ENCODE measurements at regions not wholly inside any gene's neighbourhood (a gene's known extent, or its start where the extent isn't known, plus 50 kb on each side); places are given as distances from the start of the nearest gene placed in this dataset.

GRCh38 chr5:92808474-92808873 is 772.5 kb downstream of the NR2F1-AS1 start:
- Histone ChIP-seq H3K27me3 (ENCODE audit: insufficient read depth, low read length, poor library complexity, severe bottlenecking) (no peaks in the 10 kb centered on the region), H2AFZ (ENCODE audit: low read length) (no peak overlapping the region), H3K4me2 (ENCODE audit: low read depth, low read length, poor library complexity, severe bottlenecking) (no peak overlapping the region), H3K4me1 (ENCODE audit: insufficient read depth, low read length, poor library complexity, severe bottlenecking) (no peaks in the 10 kb centered on the region), H3K9ac (ENCODE audit: low read depth, low read length, poor library complexity, severe bottlenecking) (no peak overlapping the region), H3K4me3 (ENCODE audit: low read length, poor library complexity, severe bottlenecking) (no peak overlapping the region), H3K36me3 (ENCODE audit: insufficient read depth, low read length) (no peaks in the 10 kb centered on the region), H3K9me2 (replicated peaks; ENCODE audit: low read depth, low read length) (no peaks in the 10 kb centered on the region), H3F3A (ENCODE audit: low read depth) (no peaks in the 10 kb centered on the region), H3K9me3 (ENCODE audit: insufficient read depth, low read depth, low read length) (no peaks in the 10 kb centered on the region), H3K79me2 (ENCODE audit: insufficient read depth, low read length) (no peaks in the 10 kb centered on the region), H4K20me1 (ENCODE audit: insufficient read depth, low read length, poor library complexity, severe bottlenecking) (no peaks in the 10 kb centered on the region)
- no peak for TF ChIP-seq CTCF (conservative IDR thresholded peaks at IDR 0.05; ENCODE audit: low read length)
- TF ChIP-seq EZH2phosphoT487 (IDR thresholded peaks at IDR 0.05; ENCODE audit: borderline replicate concordance) = no peak

GRCh38 chr5:92807085-92807484 is 773.9 kb downstream of the NR2F1-AS1 start:
- TF ChIP-seq EZH2phosphoT487 (IDR thresholded peaks at IDR 0.05; ENCODE audit: borderline replicate concordance) = no peak
- no peak for TF ChIP-seq CTCF (conservative IDR thresholded peaks at IDR 0.05; ENCODE audit: low read length)
- Histone ChIP-seq H3K9me2 (replicated peaks; ENCODE audit: low read depth, low read length) (no peaks in the 10 kb centered on the region), H2AFZ (ENCODE audit: low read length) (no peak overlapping the region), H3K4me2 (ENCODE audit: low read depth, low read length, poor library complexity, severe bottlenecking) (no peak overlapping the region), H3K9ac (ENCODE audit: low read depth, low read length, poor library complexity, severe bottlenecking) (no peak overlapping the region), H3K79me2 (ENCODE audit: insufficient read depth, low read length) (no peaks in the 10 kb centered on the region), H4K20me1 (ENCODE audit: insufficient read depth, low read length, poor library complexity, severe bottlenecking) (no peaks in the 10 kb centered on the region), H3K27me3 (ENCODE audit: insufficient read depth, low read length, poor library complexity, severe bottlenecking) (no peaks in the 10 kb centered on the region), H3K9me3 (ENCODE audit: insufficient read depth, low read depth, low read length) (no peaks in the 10 kb centered on the region), H3K36me3 (ENCODE audit: insufficient read depth, low read length) (no peaks in the 10 kb centered on the region), H3K4me3 (ENCODE audit: low read length, poor library complexity, severe bottlenecking) (no peak overlapping the region), H3K4me1 (ENCODE audit: insufficient read depth, low read length, poor library complexity, severe bottlenecking) (no peaks in the 10 kb centered on the region), H3F3A (ENCODE audit: low read depth) (no peaks in the 10 kb centered on the region)

- Histone ChIP-seq H3K4me3 (ENCODE audit: low read length, poor library complexity, severe bottlenecking) (no peak overlapping the region), H3K9me2 (replicated peaks; ENCODE audit: low read depth, low read length) (no peaks in the 10 kb centered on the region), H3F3A (ENCODE audit: low read depth) (no peaks in the 10 kb centered on the region), H3K4me1 (ENCODE audit: insufficient read depth, low read length, poor library complexity, severe bottlenecking) (no peaks in the 10 kb centered on the region), H3K4me2 (ENCODE audit: low read depth, low read length, poor library complexity, severe bottlenecking) (no peak overlapping the region), H4K20me1 (ENCODE audit: insufficient read depth, low read length, poor library complexity, severe bottlenecking) (no peaks in the 10 kb centered on the region), H3K79me2 (ENCODE audit: insufficient read depth, low read length) (no peaks in the 10 kb centered on the region), H3K36me3 (ENCODE audit: insufficient read depth, low read length) (no peaks in the 10 kb centered on the region), H2AFZ (ENCODE audit: low read length) (no peak overlapping the region), H3K9me3 (ENCODE audit: insufficient read depth, low read depth, low read length) (no peaks in the 10 kb centered on the region), H3K9ac (ENCODE audit: low read depth, low read length, poor library complexity, severe bottlenecking) (no peak overlapping the region), H3K27me3 (ENCODE audit: insufficient read depth, low read length, poor library complexity, severe bottlenecking) (no peaks in the 10 kb centered on the region)
- TF ChIP-seq EZH2phosphoT487 (IDR thresholded peaks at IDR 0.05; ENCODE audit: borderline replicate concordance) = no peak
- no peak for TF ChIP-seq CTCF (conservative IDR thresholded peaks at IDR 0.05; ENCODE audit: low read length)
Measured at GRCh38 chr5:92805446-92805845, 775.6 kb downstream of the NR2F1-AS1 start.

Data from Loucy (cell line).